H1 (cell line): ENCODE measurements at regions not wholly inside any gene's neighbourhood (a gene's known extent, or its start where the extent isn't known, plus 50 kb on each side); places are given as distances from the start of the nearest gene placed in this dataset.

Experiments
- MAX ChIP-seq: IDR thresholded peaks from 2 replicates; pipeline ENCODE4 v1.6.1; 2012; ENCODE audit warnings: inconsistent platforms
- POLR2A ChIP-seq, 2 experiments: IDR thresholded peaks; 1 replicate in 1 of 2; 2 replicates in 1 of 2; pipeline ENCODE4 v1.6.1; 2011; ENCODE audit warnings: low read depth in 2 of 2, low read length in 2 of 2, mild to moderate bottlenecking in 2 of 2; ENCODE audit errors: control extremely low read depth in 1 of 2

GRCh38 chr15:67902579-67903009 lies 62.7 kb upstream of the RNU6-1 start:
- TF ChIP-seq MAX (no peak), POLR2A (IDR thresholded peaks at IDR 0.05; ENCODE audit: control extremely low read depth in 1 of 2, low read depth in 2 of 2, low read length in 2 of 2) (no peak)
